H1 (cell line): ENCODE measurements at regions not wholly inside any gene's neighbourhood (a gene's known extent, or its start where the extent isn't known, plus 50 kb on each side); places are given as distances from the start of the nearest gene placed in this dataset.

Source experiments
- CTCF ChIA-PET: fragments of 300-600 bp; sonication (Branson Sonifier 250); formaldehyde crosslinking; loops from one replicate; lab custom pipeline; 2021; ENCODE audit not compliant: partially characterized antibody; lab: Charles Lee
- POLR2A ChIA-PET: fragments of 300-600 bp; sonication (Branson Sonifier 250); formaldehyde crosslinking; loops from one replicate; lab custom pipeline; 2021; ENCODE audit warnings: inconsistent platforms; ENCODE audit not compliant: partially characterized antibody; lab: Charles Lee
- DNase-seq, 2 experiments: peaks; one replicate each; pipeline versions ENCODE4 v3.0.0 to v3.0.0-alpha.2; 2010 to 2022; ENCODE audit warnings: low spot score in 2 of 2, low read depth in 1 of 2, mixed read lengths in 1 of 2
- FAIRE-seq: peaks from 2 replicates; lab custom pipeline; 2011; peaks lifted over from hg19 to GRCh38; lab: Jason Lieb, UNC
- H2AFZ ChIP-seq: 2 replicates; pipeline ENCODE4 v1.8.1; 2012; ENCODE audit warnings: low read length, inconsistent platforms
- H2AK5ac ChIP-seq: 2 replicates; pipeline ENCODE4 v1.6.1; 2013; ENCODE audit warnings: low read depth, low read length
- H2BK120ac ChIP-seq: replicated peaks from 2 replicates; pipeline ENCODE3; 2013; ENCODE audit warnings: low read depth, low read length, inconsistent platforms
- H2BK12ac ChIP-seq: 2 replicates; pipeline ENCODE4 v1.6.1; 2013; ENCODE audit warnings: low read depth, low read length
- H2BK15ac ChIP-seq: 2 replicates; pipeline ENCODE4 v1.6.1; 2013; ENCODE audit warnings: low read length
- H2BK20ac ChIP-seq: 2 replicates; pipeline ENCODE4 v1.6.1; 2013; ENCODE audit warnings: low read length
- H2BK5ac ChIP-seq: 2 replicates; pipeline ENCODE4 v1.6.1; 2013; ENCODE audit warnings: low read depth, low read length
- H3K14ac ChIP-seq: 2 replicates; pipeline ENCODE4 v1.6.1; 2013; ENCODE audit warnings: inconsistent platforms; ENCODE audit not compliant: insufficient read length
- H3K18ac ChIP-seq: 2 replicates; pipeline ENCODE4 v1.6.1; 2013; ENCODE audit warnings: low read length; ENCODE audit errors: extremely low read depth
- H3K23ac ChIP-seq: 2 replicates; pipeline ENCODE4 v1.6.1; 2013; ENCODE audit warnings: inconsistent platforms; ENCODE audit not compliant: insufficient read length
- H3K23me2 ChIP-seq: 2 replicates; pipeline ENCODE4 v1.6.1; 2013; ENCODE audit warnings: low read depth, low read length
- H3K27ac ChIP-seq: 2 replicates; pipeline ENCODE4 v1.6.1; 2011; ENCODE audit warnings: low read depth, low read length, inconsistent platforms
- H3K27me3 ChIP-seq, 4 experiments: replicated peaks in 1 of 4; 1 replicate in 1 of 4; 2 replicates in 3 of 4; pipeline versions ENCODE4 v1.6.1 to v1.8.1; 2011 to 2013; ENCODE audit warnings: low read length in 3 of 4, mild to moderate bottlenecking in 3 of 4, inconsistent platforms in 2 of 4, mixed read lengths in 2 of 4, moderate library complexity in 1 of 4; ENCODE audit not compliant: control insufficient read depth in 3 of 4, insufficient read depth in 3 of 4; ENCODE audit errors: extremely low read depth in 1 of 4
- H3K36me3 ChIP-seq, 4 experiments: 2 replicates each; pipeline versions ENCODE4 v1.6.1 to v1.8.1; 2011 to 2013; ENCODE audit warnings: mild to moderate bottlenecking in 4 of 4, low read length in 3 of 4, moderate library complexity in 2 of 4, control low read depth in 1 of 4, inconsistent platforms in 1 of 4; ENCODE audit not compliant: insufficient read depth in 4 of 4, control insufficient read depth in 2 of 4
- H3K4ac ChIP-seq: replicated peaks from 2 replicates; pipeline ENCODE3; 2013; ENCODE audit warnings: low read length, low read depth, mixed read lengths, inconsistent platforms; ENCODE audit not compliant: insufficient read length
- H3K4me1 ChIP-seq, 4 experiments: replicated peaks in 1 of 4; 1 replicate in 1 of 4; 2 replicates in 3 of 4; pipeline versions ENCODE4 v1.6.1 to v1.8.1; 2011 to 2013; ENCODE audit warnings: low read length in 3 of 4, inconsistent platforms in 2 of 4, mixed read lengths in 1 of 4; ENCODE audit not compliant: insufficient read depth in 4 of 4, control insufficient read depth in 3 of 4
- H3K4me2 ChIP-seq, 2 experiments: 2 replicates each; pipeline versions ENCODE4 v1.6.1 to v1.8.1; 2011 to 2013; ENCODE audit warnings: low read depth in 2 of 2, low read length in 2 of 2, control low read depth in 1 of 2, inconsistent platforms in 1 of 2, mild to moderate bottlenecking in 1 of 2; ENCODE audit not compliant: insufficient read depth in 1 of 2
- H3K4me3 ChIP-seq, 4 experiments: fragments of 200-600, 300-600 bp in 1 of 4; sonication (generic), shearing (Covaris generic), sonication (Bioruptor Twin) in 1 of 4; 2 replicates each; pipeline versions ENCODE4 v1.5.1 to v1.8.1; 2011 to 2016; ENCODE audit warnings: low read length in 4 of 4, low read depth in 3 of 4, control low read depth in 2 of 4, inconsistent platforms in 2 of 4, mild to moderate bottlenecking in 2 of 4, mixed read lengths in 1 of 4, moderate library complexity in 1 of 4; ENCODE audit not compliant: insufficient read depth in 2 of 4; ENCODE audit errors: extremely low read depth in 1 of 4
- H3K56ac ChIP-seq: replicated peaks from 2 replicates; pipeline ENCODE3; 2013; ENCODE audit warnings: low read depth, mild to moderate bottlenecking, mixed read lengths, low read length, inconsistent platforms; ENCODE audit not compliant: insufficient read length
- H3K79me1 ChIP-seq: 2 replicates; pipeline ENCODE4 v1.6.1; 2013; ENCODE audit warnings: low read depth, low read length, control low read depth
- H3K79me2 ChIP-seq, 2 experiments: 2 replicates each; pipeline versions ENCODE4 v1.6.1 to v1.8.1; 2012 to 2013; ENCODE audit warnings: low read length in 2 of 2, mild to moderate bottlenecking in 2 of 2, inconsistent platforms in 1 of 2; ENCODE audit not compliant: insufficient read depth in 2 of 2, control insufficient read depth in 1 of 2
- H3K9ac ChIP-seq, 4 experiments: replicated peaks in 1 of 4; 1 replicate in 1 of 4; 2 replicates in 3 of 4; pipeline versions ENCODE4 v1.6.1 to v1.8.1; 2011 to 2013; ENCODE audit warnings: low read depth in 3 of 4, low read length in 3 of 4, control low read depth in 2 of 4, mild to moderate bottlenecking in 2 of 4, moderate library complexity in 2 of 4, inconsistent platforms in 1 of 4; ENCODE audit errors: extremely low read depth in 1 of 4
- H3K9me3 ChIP-seq, 2 experiments: 2 replicates each; pipeline versions ENCODE4 v1.6.1 to v1.8.1; 2012 to 2013; ENCODE audit warnings: mild to moderate bottlenecking in 2 of 2, moderate library complexity in 2 of 2, control low read depth in 1 of 2, inconsistent platforms in 1 of 2, low read depth in 1 of 2, low read length in 1 of 2, mixed read lengths in 1 of 2; ENCODE audit not compliant: insufficient read depth in 2 of 2
- H4K20me1 ChIP-seq, 2 experiments: replicated peaks in 1 of 2; 2 replicates each; pipeline versions ENCODE3 to v1.8.1; 2011 to 2013; ENCODE audit warnings: inconsistent platforms in 2 of 2, low read length in 2 of 2, mild to moderate bottlenecking in 1 of 2; ENCODE audit not compliant: insufficient read depth in 2 of 2, control insufficient read depth in 1 of 2
- H4K5ac ChIP-seq: 2 replicates; pipeline ENCODE4 v1.6.1; 2013; ENCODE audit warnings: low read length, low read depth, mixed read lengths, inconsistent platforms; ENCODE audit not compliant: insufficient read length
- H4K8ac ChIP-seq: 2 replicates; pipeline ENCODE4 v1.8.0; 2013; ENCODE audit warnings: mild to moderate bottlenecking, moderate library complexity, low read length, inconsistent platforms; ENCODE audit not compliant: insufficient read depth; ENCODE audit errors: extremely low read depth
- H4K91ac ChIP-seq: replicated peaks from 2 replicates; pipeline ENCODE3; 2013; ENCODE audit warnings: low read length, mixed read lengths, inconsistent platforms; ENCODE audit not compliant: insufficient read length
- BACH1 ChIP-seq: IDR thresholded peaks from 2 replicates; pipeline ENCODE4 v1.6.1; 2012; ENCODE audit warnings: low read length, improper control_type of control experiment
- CHD1 ChIP-seq: IDR thresholded peaks from 2 replicates; pipeline ENCODE4 v1.6.1; 2012; ENCODE audit warnings: low read depth, low read length, improper control_type of control experiment
- CTBP2 ChIP-seq: IDR thresholded peaks from 2 replicates; pipeline ENCODE4 v1.7.0; 2011; ENCODE audit warnings: borderline replicate concordance, mild to moderate bottlenecking, moderate library complexity, mixed read lengths, low read length; ENCODE audit not compliant: insufficient read depth, insufficient read length
- EGR1 ChIP-seq: IDR thresholded peaks from 2 replicates; pipeline ENCODE4 v1.6.1; 2011; ENCODE audit warnings: low read depth, low read length, borderline replicate concordance
- KDM4A ChIP-seq: IDR thresholded peaks from one replicate; pipeline ENCODE4 v1.7.1; 2012; ENCODE audit warnings: low read depth, mild to moderate bottlenecking, moderate library complexity, low read length, inconsistent platforms; ENCODE audit not compliant: severe bottlenecking
- TAF1 ChIP-seq: IDR thresholded peaks from 2 replicates; pipeline ENCODE4 v1.6.1; 2011; ENCODE audit warnings: mild to moderate bottlenecking, low read depth, low read length
- WGBS, 2 experiments: shearing (Covaris generic) in 1 of 2; methylation state at CpG; one replicate each; pipeline versions ENCODE4 v1.1.6 to v1.1.7; 2013 to 2015; ENCODE audit warnings: low lambda C conversion rate in 2 of 2, mixed read lengths in 2 of 2, inconsistent platforms in 1 of 2, low coverage in 1 of 2, missing lambda C conversion rate in 1 of 2; ENCODE audit not compliant: insufficient replicate concordance in 2 of 2, insufficient coverage in 1 of 2, insufficient read length in 1 of 2; ENCODE audit errors: extremely low coverage in 1 of 2, missing lambda C conversion rate in 1 of 2; 5-methylcytosine and 5-hydroxymethylcytosine counted together

DNA sequence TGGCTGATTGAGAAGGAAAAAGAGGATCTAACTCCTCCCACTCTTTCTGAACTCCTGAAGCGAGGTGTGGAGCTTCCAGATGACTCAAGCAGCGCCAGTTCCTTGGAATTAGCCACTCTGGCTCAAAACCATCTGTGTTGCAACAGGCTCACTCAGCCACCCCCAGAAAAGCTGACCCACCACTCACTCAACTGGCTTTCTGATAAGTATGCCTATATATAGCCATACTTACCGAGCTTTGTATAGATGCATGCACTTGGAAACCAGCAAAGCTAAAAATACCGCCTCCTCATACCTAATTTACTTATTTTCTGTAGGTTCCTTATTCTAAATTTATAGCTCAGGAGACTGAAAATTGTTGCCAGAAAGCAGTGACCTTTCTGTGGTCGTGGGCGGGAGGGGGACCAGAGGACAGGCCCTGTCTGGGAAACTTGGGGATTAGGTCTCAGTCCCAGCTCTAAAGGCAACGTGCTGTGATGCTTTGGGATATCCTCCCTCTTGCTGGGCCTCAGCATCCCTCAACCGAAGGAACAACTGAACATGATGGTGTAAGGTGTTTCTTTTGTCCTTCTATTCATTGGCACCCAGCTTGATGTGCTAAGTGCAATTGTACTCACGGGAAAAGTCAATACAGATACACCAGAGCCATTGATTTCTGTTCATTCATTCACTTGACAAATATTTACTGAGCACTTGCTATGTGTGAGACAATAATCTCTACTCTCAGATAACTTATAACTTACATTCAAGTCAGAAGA, 65.7 kb downstream of the NENF start:
- Histone ChIP-seq H3K14ac (no peak overlapping the region), H3K23ac (no peak overlapping the region), H3K23me2 (no peaks in the 10 kb centered on the region), H3K56ac (no peak overlapping the region), H3K4me1 (no peaks in the 10 kb centered on the region), H3K9ac (no peak overlapping the region), H2BK5ac (no peak overlapping the region), H2AFZ (no peak overlapping the region), H3K9me3 (no peaks in the 10 kb centered on the region), H3K36me3 (no peaks in the 10 kb centered on the region), H3K18ac (no peak overlapping the region), H3K79me1 (no peaks in the 10 kb centered on the region)
- WGBS, 2 experiments, result 85% methylated on average over 9 of the region's 9 CpGs; no CpG with 5 or more reads in 1 of the 2 experiments
- ChIA-PET CTCF (interaction anchor here (0.6 to 3.2 kb wide), 10 partner anchors 10 to 1716 kb away, joined by 3 to 16 read pairs (median 4); no protein-coding TSS in a partner anchor), POLR2A (interaction anchor here (1.3 kb wide), 1 partner anchor 110 kb away, joined by 5 read pairs; the partner anchor contains the start of gene ATF3)
- no peak for TF ChIP-seq CHD1
- TF ChIP-seq BACH1, result no peak
- no peak for TF ChIP-seq EGR1
- TF ChIP-seq TAF1, result no peak
- no peak for TF ChIP-seq CTBP2
- TF ChIP-seq KDM4A, result no peak
- TF ChIP-seq, all 59 proteins: peak for 0
- H3K4me2 ChIP-seq, result no peak overlapping the region
- no peak overlapping the region for H3K4ac ChIP-seq
- DNase-seq (no peak), FAIRE-seq (no peak)
- no peak overlapping the region for H2BK120ac ChIP-seq
- H4K8ac ChIP-seq, result no peak overlapping the region
- H3K79me2 ChIP-seq, result no peaks in the 10 kb centered on the region
- H2AK5ac ChIP-seq, result no peak overlapping the region
- H3K27ac ChIP-seq, result no peak overlapping the region
- H4K5ac ChIP-seq, result no peak overlapping the region
- no peak overlapping the region for H2BK12ac ChIP-seq
- no peak overlapping the region for H3K4me3 ChIP-seq
- H3K27me3 ChIP-seq, result no peaks in the 10 kb centered on the region; a peak in 1 of 7 replicates
- no peak overlapping the region for H2BK15ac ChIP-seq
- H4K91ac ChIP-seq, result no peak overlapping the region
- no peaks in the 10 kb centered on the region for H4K20me1 ChIP-seq
- H2BK20ac ChIP-seq, result no peak overlapping the region
